G401.6 (cell line): ENCODE measurements at regions not wholly inside any gene's neighbourhood (a gene's known extent, or its start where the extent isn't known, plus 50 kb on each side); places are given as distances from the start of the nearest gene placed in this dataset.
"Not testable (repeated sequence)": the region's sequence is repeated elsewhere in the genome, so short reads cannot be mapped to it uniquely, and the experiment has no call there.

Experiments used
- FAIRE-seq: peaks from 2 replicates; lab custom pipeline; 2012; peaks lifted over from hg19 to GRCh38; lab: Jason Lieb, UNC

DNA sequence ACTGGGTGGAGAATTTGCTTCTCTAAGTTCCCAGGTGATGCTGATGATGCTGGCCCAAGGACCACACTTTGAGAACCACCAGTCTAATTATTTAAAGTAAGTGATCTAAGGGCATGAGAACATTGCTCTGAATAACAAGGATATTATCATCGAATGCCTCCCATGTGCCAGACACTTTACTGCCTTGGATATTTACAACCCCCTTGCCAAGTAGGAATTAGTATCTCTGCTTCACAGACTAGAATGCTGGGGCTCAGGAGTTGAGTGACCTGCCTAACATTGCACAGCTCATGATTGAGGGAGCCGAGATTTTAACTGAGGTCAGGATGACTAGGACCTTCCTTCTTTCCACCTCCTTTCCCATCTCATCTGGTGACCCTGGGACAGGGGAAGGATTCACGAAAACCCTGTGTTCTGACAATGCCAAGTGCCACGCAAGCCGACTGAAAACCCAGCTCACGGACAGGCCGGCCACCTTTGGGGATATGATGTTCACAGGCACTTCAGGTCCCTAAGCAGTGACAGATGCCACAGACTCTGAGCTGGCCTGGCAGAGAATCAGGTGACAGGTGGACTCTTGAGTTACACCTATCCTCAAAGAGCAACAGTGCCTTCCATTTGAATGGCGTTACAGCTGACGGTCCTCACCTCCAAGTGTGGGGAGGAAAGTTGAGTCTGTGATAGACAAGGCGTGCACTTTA lies 230.7 kb downstream of the TOMM20 start:
- no peak for FAIRE-seq

GRCh38 chr1:234897390-234897749 lies 231.3 kb downstream of the TOMM20 start:
- no peak for FAIRE-seq

GRCh38 chr1:234896477-234897389 lies 231.9 kb downstream of the TOMM20 start:
- no peak for FAIRE-seq

DNA sequence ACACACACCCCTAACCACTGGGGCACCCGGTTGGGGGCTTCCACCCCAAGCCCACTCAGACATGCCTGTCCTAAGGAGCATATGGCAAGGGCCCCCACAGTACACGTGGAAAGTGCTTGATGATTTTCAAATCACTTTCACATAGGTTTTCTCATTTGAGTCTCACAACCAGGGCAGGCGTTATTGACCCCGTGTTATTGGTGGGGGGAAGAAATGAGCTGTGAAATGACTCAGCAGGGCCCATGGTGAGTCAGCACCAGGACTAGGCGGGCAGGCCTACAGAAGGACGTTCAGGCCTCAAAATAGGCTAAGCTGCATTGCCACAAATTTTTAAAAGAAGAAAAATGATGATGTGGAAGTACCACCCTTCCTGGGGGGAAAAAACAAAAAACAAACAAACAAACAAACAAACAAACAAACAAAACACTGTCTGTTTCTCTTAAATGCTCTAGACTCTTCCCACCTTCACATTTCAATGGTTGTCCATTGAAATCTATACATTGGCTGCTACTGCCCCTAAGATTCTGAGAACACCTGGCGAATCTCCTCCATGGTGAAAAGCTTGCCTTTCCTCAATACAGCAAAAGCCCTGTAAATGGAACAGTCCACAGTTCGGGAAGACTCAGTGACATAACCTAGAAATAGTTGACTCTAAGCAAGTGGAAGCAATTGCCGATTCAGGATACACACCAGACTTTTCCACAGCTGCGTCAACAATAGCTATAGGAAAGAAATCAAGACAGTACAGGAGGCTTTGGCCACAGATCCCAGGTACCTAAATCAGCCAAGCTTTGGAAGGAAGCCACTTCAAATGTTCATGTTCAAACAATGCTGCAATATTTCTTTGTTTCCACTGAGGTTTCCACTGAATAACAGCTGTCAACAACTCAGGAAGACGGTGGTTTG lies 234.7 kb downstream of the TOMM20 start:
- FAIRE-seq, result no peak

DNA sequence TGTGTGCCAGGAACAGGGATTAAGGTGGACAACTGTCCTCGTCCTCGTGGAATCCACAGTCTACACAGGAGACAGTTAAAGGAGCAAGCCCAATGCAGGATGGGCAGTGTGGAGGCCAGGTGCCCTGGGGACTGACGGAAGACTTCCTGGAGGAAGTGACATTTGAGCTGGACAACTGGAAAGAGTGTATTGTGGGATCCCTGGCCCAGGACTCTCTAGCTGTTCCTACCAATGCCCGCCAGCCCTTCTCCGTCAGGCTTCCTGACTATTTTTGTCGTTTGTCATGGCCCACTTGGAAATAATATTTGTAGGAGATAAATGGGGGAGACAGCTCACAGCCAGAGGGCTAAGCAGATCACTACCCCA lies 235.3 kb downstream of the TOMM20 start:
- FAIRE-seq, result no peak

GRCh38 chr1:234892642-234893041 lies 236.0 kb downstream of the TOMM20 start:
- FAIRE-seq, result no peak

DNA sequence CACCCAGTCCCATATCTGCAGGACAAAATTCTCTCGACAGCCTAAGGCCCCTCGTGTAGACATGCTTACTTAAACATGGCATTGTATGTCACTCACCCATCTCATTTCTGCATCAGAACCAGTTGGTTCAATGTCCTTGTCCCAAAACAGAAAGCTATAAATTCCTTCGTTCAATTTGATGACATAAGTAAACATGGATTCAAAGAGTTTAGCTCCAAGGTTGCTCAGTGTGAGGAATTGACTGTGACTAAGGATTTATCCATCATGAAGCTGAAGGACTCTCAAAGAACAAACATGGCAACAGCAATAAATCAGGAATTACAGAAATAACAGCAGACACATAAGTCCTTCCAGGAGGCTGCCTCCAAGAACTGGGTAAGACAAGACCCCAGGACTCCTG lies 237.2 kb downstream of the TOMM20 start:
- no peak for FAIRE-seq

GRCh38 chr1:234889643-234890042 lies 239.0 kb downstream of the TOMM20 start:
- no peak for FAIRE-seq

- not testable (repeated sequence) for FAIRE-seq
Measured at GRCh38 chr1:234888247-234888646, 240.4 kb downstream of the TOMM20 start.

- FAIRE-seq, result no peak
Measured at GRCh38 chr1:234887016-234887900, 241.4 kb downstream of the TOMM20 start.

DNA sequence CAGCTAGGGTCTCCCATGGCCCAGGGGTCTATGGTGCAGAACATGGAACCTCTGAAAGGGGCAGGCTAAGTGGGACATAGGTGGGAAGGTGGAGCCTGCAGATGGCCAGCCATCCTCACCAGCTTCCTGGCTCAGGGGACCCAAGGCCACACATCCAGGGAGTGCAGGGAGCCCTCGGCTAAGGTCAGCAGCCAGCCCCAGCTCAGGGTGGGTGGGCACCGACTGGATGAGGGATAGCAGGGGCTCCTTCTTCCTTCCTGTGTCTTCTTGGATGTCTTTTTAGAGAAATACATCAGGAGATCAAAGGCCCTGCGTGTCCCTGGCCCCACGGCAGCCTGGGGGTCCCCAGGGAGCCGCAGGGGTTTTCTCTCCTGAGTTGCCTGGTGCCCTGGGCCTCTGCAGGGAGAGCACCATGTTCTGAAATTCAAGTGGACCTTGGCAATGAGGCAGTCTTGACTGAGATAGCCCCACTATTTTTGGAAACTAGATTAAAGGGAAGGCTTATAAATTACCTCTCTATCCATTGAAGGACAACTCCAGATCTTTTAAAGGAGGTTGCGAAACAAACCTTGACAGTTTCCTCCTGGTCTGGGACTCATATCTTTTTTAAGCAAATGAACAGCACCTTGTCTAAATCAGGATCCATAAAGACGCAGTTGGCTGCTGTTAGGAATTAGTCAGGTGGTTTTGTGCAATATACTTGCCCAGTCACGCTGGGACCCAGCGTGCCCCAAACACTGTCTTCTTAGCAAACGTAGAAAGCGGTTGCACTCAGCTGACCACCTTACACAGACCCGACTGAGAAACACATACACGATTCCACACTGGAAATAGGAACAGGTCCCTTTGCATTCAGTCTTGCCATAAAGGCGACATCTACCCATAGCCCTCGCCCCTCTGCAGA lies 242.3 kb downstream of the TOMM20 start:
- FAIRE-seq, result no peak

DNA sequence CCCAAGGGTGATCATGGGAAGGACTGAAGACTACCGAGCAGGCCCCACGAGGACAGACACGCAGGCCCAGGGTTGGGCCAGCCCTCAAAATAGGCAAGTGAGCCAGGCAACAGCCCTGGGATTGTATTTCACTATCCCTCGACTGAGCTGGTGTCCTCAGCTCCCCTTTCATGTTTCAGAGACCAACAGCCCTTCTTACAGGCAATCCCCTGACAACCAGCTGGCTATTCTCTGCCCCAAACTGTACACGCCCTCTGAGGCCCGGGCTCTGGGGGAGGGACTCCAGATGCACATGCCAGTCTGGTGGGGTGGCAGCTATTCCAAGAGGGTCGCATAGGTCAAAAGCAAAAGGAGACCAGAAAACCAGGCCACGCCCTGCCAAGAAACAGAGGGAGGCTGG lies 243.0 kb downstream of the TOMM20 start:
- no peak for FAIRE-seq

GRCh38 chr1:234884701-234885100 lies 243.9 kb downstream of the TOMM20 start:
- no peak for FAIRE-seq

DNA sequence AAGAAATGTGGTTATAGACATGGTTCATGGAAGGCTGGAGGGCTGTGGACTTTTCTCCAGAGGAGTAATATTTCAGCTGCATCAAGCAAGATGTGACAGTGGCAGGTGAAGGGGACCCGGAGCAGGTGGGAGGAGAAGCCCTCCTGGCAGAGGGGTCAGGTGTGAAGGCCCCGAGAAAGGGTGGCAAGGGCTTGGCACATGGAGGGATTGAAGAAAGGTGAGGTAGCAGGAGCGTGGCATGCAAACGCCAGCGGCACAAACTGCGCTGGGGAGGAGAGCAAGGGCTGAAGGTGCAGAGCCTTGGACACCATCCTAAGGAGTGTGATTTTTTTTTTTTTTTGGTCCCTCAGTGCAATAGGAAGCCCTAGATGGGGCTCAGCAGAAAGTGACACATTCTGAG lies 244.6 kb downstream of the TOMM20 start:
- FAIRE-seq, result no peak

GRCh38 chr1:234882898-234883297 lies 245.7 kb downstream of the TOMM20 start:
- FAIRE-seq, result no peak

- FAIRE-seq, result no peak
Measured at GRCh38 chr1:234881893-234882771, 246.5 kb downstream of the TOMM20 start.

DNA sequence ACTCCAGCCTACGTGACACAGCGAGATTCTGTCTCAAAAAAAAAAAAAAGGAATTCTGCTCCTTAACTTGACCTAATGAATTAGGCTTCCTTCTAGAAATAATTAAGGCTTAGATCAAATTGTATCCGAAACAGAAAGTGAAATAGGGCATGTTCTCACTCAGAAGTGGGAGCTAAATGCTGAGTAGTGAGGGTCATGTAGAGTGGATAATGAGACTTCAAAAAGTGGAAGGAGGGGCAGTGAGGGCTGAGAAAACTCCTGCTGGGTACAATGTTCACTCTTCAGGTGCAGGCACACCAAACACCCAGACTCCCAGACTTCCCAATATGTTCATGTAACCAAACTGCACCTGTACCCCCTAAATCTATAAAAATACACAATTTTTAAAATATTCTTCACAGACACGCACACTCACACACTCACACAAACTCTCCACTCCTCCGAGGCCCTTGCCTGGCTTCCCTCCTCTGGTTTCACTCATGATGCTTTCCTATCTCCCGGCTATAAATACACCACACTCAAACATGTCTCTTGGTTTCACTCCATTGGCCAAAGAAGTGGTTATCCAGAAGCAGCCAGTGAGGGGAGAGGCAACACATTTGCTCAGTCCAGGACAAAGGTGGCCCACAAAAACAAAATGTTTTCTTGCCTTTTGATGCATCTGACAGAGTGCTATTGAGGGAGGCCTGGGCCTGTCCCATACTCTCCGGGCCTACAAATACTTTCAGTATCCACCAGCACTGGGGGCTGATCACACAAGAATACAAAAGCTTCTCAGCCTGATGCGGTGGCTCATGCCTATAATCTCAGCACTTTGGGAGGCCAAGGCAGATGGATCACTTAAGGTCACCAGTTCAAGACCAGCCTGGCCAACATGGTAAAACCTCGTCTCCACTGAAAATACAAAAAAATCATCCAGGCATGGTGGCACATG lies 249.2 kb downstream of the TOMM20 start:
- FAIRE-seq, result no peak

- no peak for FAIRE-seq
Measured at GRCh38 chr1:234878288-234878687, 250.3 kb downstream of the TOMM20 start.
